HFFc6 (cell line): ENCODE measurements at regions not wholly inside any gene's neighbourhood (a gene's known extent, or its start where the extent isn't known, plus 50 kb on each side); places are given as distances from the start of the nearest gene placed in this dataset.
"Not testable (repeated sequence)": the region's sequence is repeated elsewhere in the genome, so short reads cannot be mapped to it uniquely, and the experiment has no call there.

ENCODE experiments used
- DNase-seq: peaks from one replicate; pipeline ENCODE4 v3.0.0-alpha.2; 2018
- H3K27ac Mint-ChIP-seq: 2 replicates; pipeline ENCODE4 v1.8.0; 2020; ENCODE audit warnings: mild to moderate bottlenecking, mixed read lengths
- H3K27me3 Mint-ChIP-seq: 2 replicates; pipeline ENCODE4 v1.8.0; 2021; ENCODE audit warnings: mild to moderate bottlenecking, moderate library complexity, mixed read lengths; ENCODE audit not compliant: insufficient read depth
- H3K36me3 Mint-ChIP-seq: 2 replicates; pipeline ENCODE4 v1.8.0; 2021; ENCODE audit warnings: low read depth, mixed read lengths
- H3K4me1 Mint-ChIP-seq: 2 replicates; pipeline ENCODE4 v1.8.0; 2020; ENCODE audit warnings: low read depth, mixed read lengths
- H3K4me3 Mint-ChIP-seq: 2 replicates; pipeline ENCODE4 v1.8.0; 2020; ENCODE audit warnings: mild to moderate bottlenecking, moderate library complexity, mixed read lengths
- H3K9me3 Mint-ChIP-seq: 2 replicates; pipeline ENCODE4 v1.8.0; 2020; ENCODE audit warnings: mild to moderate bottlenecking, mixed read lengths
- TF ChIP-seq, protein P1 (sequence below): fragments of 200-600 bp; sonication (generic); IDR thresholded peaks from 2 replicates; pipeline ENCODE4 v1.5.0; 2021; ENCODE audit warnings: antibody characterized with exemption, mild to moderate bottlenecking

DNA sequence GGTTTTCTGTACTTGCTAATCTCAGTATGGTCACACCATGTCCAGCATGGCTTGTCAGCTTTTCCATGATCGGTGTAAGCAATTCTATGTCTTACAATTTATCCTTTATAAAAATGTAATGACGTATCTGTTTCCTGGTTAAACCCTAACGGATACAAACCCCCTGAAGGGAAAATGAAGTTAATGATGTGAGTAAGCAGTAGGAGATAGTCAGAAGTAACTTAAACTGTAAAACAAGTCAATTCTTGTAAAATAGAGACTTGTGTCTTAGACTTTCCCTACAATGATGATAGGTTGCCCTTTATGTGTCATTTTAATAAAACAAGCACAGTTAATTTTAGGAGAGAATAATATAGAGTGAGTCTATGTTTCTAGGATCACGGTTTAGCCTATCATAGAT lies 1365.9 kb upstream of the SLC39A10 start:
- Mint-ChIP-seq H3K27me3 (no peaks in the 10 kb centered on the region), H3K36me3 (no peaks in the 10 kb centered on the region), H3K4me3 (no peak overlapping the region), H3K9me3 (peaks cover 7% of the 10 kb centered on the region), H3K27ac (no peak overlapping the region), H3K4me1 (no peaks in the 10 kb centered on the region)
- DNase-seq, result no peak
- TF ChIP-seq, protein P1, sequence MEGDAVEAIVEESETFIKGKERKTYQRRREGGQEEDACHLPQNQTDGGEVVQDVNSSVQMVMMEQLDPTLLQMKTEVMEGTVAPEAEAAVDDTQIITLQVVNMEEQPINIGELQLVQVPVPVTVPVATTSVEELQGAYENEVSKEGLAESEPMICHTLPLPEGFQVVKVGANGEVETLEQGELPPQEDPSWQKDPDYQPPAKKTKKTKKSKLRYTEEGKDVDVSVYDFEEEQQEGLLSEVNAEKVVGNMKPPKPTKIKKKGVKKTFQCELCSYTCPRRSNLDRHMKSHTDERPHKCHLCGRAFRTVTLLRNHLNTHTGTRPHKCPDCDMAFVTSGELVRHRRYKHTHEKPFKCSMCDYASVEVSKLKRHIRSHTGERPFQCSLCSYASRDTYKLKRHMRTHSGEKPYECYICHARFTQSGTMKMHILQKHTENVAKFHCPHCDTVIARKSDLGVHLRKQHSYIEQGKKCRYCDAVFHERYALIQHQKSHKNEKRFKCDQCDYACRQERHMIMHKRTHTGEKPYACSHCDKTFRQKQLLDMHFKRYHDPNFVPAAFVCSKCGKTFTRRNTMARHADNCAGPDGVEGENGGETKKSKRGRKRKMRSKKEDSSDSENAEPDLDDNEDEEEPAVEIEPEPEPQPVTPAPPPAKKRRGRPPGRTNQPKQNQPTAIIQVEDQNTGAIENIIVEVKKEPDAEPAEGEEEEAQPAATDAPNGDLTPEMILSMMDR, result no peak

DNA sequence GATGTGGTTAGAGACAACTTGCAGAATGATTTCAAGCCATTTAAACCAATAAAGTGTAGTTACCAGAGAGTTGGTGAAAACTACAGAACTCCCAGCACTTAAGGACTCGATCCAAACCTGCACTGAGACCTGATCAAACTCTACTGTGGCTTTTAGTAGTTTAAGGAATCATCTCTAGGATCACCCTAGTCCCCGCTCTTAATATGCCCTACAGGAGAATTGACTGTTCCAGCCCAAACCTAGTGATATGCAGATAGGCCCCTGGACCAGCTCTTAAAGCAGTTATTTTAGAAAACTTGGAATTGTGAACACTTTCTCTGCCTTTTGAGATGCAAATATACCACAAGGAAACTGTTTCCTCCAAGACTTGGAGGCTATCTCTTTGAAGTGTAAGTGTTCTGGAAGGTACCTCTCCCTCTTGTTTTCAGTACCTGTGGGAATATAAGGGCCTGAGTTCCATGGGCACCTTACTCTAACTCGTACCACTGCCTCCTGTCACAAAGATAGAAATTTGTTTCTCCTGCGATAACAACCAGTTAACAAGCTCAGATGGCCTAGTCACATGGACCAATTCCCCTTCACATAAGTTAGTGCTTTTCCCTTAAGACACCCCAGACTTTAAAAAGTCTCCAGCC lies 1367.2 kb upstream of the SLC39A10 start:
- TF ChIP-seq, protein P1, result no peak
- DNase-seq, result no peak
- no peaks in the 10 kb centered on the region for H3K36me3 Mint-ChIP-seq
- H3K4me1 Mint-ChIP-seq, result no peaks in the 10 kb centered on the region
- no peaks in the 10 kb centered on the region for H3K27me3 Mint-ChIP-seq
- H3K9me3 Mint-ChIP-seq, result peaks cover under 1% of the 10 kb centered on the region
- H3K27ac Mint-ChIP-seq, result no peak overlapping the region
- no peak overlapping the region for H3K4me3 Mint-ChIP-seq

DNA sequence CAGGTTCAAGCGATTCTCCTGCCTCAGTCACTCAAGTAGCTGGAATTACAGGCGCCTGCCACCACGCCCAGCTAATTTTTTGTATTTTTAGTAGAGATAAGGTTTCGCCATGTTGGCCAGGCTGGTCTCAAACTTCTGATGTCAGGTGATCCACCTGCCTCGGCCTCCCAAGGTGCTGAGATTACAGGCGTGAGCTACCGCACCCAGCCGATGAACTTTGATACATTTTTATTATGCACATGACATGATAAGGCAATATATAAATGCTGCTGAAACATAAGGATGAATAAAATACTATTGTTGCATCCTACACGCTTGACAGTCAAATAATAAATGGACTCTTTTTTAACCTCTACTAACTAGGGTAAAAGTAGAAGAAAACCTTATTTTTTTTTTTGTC lies 1380.4 kb upstream of the SLC39A10 start:
- H3K27me3 Mint-ChIP-seq, H3K36me3 Mint-ChIP-seq, H3K4me1 Mint-ChIP-seq, DNase-seq, H3K4me3 Mint-ChIP-seq, H3K27ac Mint-ChIP-seq: not testable (repeated sequence)
- H3K9me3 Mint-ChIP-seq, result peaks cover 24% of the 10 kb centered on the region

DNA sequence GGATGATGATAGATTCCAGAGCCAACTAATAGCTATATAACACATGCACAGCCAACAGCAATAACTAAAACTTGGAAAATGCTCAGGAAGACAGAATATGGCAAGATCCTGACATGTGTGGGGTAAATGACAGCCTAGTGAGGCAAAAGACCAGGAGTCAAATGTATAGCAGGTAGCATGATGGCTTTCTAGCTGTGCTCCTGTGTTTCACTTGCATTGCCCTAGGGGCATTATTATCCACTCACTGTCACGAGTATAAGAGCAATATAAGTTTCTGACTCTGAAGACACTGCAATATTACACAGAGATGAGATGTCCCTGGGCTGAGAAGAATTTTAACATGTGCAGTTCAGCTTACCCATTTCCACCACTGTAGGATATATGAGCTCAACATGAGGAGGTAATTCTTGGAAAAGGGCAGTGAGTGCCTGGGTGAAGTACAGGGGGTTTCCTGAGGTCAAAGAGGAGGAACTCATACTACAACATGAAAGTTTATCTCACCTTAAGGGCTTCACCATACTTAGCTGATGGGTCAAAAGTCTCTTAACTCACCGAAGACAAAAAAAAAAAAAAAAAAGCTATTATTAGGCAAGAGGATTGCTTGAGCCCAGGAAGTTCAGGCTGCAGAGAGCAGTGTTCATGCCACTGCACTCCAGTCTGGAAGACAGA lies 1385.6 kb upstream of the SLC39A10 start:
- Mint-ChIP-seq H3K4me3 (no peak overlapping the region), H3K27me3 (no peaks in the 10 kb centered on the region), H3K9me3 (peaks cover 39% of the 10 kb centered on the region), H3K27ac (no peak overlapping the region), H3K36me3 (no peaks in the 10 kb centered on the region), H3K4me1 (no peaks in the 10 kb centered on the region)
- no peak for DNase-seq
- TF ChIP-seq, protein P1, result no peak

DNA sequence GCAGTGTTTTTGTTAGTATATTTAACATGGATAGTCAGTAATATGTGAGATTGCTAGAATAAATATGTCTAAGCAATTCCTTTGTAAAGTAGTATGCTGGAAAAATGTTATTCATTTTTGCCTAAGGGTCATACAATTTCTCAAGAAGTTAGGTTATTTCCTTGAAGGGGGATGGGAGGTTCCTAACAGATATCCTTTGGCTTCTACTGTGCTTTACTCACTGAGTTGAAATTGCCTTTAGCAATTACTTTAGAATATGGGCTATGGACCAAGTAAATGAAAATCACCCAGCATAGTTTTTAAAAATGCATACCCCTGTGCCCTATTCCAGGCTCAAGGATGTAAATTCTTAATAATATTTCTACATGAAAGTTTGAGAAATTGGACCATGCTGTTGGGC lies 1386.4 kb upstream of the SLC39A10 start:
- TF ChIP-seq, protein P1, result no peak

DNA sequence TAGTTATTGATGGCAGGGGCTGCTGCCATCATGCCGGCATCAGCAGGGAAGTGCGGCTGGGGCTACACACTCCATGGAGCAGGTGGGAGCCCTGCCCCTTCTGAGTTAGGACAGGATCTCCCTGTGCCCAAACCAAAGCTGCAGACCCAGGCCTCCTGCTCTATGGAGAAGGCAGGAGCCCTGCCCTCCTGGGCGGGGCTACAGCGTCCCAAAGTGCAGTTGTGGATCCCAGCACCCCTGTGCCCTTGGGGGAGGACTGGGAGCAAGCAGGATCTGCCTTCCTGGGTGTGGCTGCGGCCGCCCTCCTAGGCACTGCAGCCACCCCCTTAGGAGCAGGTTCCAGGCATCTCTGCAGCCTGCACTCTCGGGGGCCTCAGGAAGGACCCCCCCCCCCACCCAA lies 1392.4 kb upstream of the SLC39A10 start:
- TF ChIP-seq, protein P1, result no peak
- DNase-seq, result no peak

More for the DNA sequence above, 1386.4 kb upstream of the SLC39A10 start:
- no peak overlapping the region for H3K4me3 Mint-ChIP-seq
- DNase-seq, result no peak
- no peaks in the 10 kb centered on the region for H3K27me3 Mint-ChIP-seq
- no peaks in the 10 kb centered on the region for H3K4me1 Mint-ChIP-seq
- H3K9me3 Mint-ChIP-seq, result peaks cover 42% of the 10 kb centered on the region
- H3K36me3 Mint-ChIP-seq, result no peaks in the 10 kb centered on the region
- H3K27ac Mint-ChIP-seq, result no peak overlapping the region

More for the DNA sequence above, 1392.4 kb upstream of the SLC39A10 start:
- Mint-ChIP-seq H3K27ac (no peak overlapping the region), H3K4me1 (no peaks in the 10 kb centered on the region), H3K27me3 (no peaks in the 10 kb centered on the region; the same call in 1 of the 2 replicates), H3K36me3 (no peaks in the 10 kb centered on the region; the same call in 1 of the 2 replicates), H3K9me3 (peaks cover 34% of the 10 kb centered on the region), H3K4me3 (no peak overlapping the region)
